ENCODE measurements at regions not wholly inside any gene's neighbourhood (a gene's known extent, or its start where the extent isn't known, plus 50 kb on each side); places are given as distances from the start of the nearest gene placed in this dataset.
"Not testable (repeated sequence)": the region's sequence is repeated elsewhere in the genome, so short reads cannot be mapped to it uniquely, and the experiment has no call there.

DNA sequence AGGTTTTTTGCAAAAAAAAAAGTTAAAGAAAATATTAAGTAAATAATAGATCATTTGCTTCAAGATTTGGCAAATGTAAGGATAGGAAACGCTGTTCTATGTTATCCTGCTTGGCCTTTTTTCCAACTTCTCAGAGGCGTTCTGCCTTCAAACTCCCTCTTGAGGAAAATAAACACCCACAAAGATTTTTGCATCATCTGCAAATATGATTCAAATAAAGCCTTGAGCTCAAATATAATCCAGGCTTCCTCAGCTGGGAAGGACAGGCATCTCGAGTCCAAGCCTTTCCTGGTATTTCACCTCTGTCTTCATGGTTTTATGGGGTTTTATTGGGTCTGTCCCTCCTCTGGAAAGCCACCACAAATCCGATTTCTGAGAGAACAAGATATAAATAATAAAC, 67.7 kb upstream of the PTPN1 start:
- DNase-seq (ENCODE audit: low read depth, low spot score): no peak
- in situ Hi-C loops (cut with HindIII; ENCODE audit: low sequenced_read_pairs): no loop called here
- TF ChIP-seq, protein P1, sequence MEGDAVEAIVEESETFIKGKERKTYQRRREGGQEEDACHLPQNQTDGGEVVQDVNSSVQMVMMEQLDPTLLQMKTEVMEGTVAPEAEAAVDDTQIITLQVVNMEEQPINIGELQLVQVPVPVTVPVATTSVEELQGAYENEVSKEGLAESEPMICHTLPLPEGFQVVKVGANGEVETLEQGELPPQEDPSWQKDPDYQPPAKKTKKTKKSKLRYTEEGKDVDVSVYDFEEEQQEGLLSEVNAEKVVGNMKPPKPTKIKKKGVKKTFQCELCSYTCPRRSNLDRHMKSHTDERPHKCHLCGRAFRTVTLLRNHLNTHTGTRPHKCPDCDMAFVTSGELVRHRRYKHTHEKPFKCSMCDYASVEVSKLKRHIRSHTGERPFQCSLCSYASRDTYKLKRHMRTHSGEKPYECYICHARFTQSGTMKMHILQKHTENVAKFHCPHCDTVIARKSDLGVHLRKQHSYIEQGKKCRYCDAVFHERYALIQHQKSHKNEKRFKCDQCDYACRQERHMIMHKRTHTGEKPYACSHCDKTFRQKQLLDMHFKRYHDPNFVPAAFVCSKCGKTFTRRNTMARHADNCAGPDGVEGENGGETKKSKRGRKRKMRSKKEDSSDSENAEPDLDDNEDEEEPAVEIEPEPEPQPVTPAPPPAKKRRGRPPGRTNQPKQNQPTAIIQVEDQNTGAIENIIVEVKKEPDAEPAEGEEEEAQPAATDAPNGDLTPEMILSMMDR (IDR thresholded peaks at IDR 0.05; ENCODE audit: low read depth, low read length): no peak
- no peak overlapping the region for H3K4me3 ChIP-seq (ENCODE audit: low read depth, low read length)

DNA sequence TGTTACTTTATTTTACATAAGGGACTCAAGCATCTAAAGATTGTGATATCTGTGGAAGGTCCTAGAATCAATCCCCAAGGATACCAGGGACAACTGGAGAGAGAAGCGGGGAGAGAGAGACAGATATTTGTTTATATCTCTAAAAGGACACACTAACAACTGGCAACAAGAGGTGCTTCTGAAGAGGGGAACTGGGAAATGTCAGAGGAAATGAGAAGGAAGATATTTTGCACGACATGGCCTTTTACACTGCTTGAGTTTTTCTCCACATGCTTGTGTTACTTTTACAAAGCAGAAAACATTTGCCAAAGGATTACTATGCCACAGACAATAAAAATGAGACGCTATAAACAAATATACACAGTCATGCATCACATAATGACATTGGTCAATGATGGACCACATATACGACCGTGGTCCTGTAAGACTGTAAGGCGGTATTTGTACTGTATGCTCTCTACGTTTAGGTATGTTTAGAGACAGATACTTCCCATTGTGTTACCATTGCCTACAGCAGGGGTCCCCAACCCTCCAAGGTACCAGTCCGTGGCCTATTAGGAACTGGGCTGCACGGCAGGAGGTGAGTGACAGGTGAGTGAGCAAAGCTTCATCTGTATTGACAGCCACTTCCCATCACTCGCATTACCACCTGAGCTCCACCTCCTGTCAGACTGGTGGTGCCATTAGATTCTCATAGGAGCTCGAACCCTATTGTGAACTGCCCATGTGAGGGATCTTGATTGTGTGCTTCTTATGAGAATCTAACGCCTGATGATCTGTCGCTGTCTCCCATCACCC, 64.6 kb upstream of the PTPN1 start:
- in situ Hi-C loops (cut with HindIII; ENCODE audit: low sequenced_read_pairs): no loop called here
- TF ChIP-seq, protein P1 (IDR thresholded peaks at IDR 0.05; ENCODE audit: low read depth, low read length): no peak
- H3K4me3 ChIP-seq (ENCODE audit: low read depth, low read length): no peak overlapping the region
- no peak for DNase-seq (ENCODE audit: low read depth, low spot score)

DNA sequence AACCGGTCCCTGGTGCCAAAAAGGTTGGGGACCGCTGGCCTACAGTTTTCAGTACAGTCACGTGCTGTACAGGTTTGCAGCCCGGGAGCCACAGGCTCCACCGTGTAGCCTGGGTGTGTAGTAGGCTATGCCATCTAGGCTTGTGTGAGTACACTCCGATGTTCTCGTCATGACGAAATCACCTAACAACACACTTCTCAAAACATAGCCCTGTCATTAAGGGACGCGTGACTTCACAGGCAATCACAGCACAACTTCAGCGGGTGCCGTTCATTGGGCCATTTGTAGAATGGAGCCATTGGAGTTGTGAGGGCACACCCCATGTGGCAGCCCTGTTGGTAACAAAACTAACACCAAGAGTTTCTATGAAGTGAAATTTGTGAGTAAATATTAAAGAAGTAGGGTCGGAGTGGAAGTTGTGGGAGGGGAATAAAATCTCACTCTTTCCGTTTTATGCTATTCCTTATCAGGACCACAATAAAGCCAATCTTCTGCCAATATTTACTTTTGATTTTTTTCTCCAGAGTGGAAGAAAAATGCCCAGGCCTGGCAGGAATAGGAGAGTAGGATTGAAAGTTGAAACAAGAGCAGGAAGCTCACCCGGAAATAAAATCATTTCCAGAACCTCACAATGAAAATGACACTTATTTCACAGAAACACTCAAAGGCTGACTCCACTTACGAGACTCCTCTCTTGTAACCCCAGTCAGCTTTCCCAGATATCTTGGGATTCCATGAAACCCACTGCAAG, 63.7 kb upstream of the PTPN1 start:
- TF ChIP-seq, protein P1 (IDR thresholded peaks at IDR 0.05; ENCODE audit: low read depth, low read length): no peak
- in situ Hi-C loops (cut with HindIII; ENCODE audit: low sequenced_read_pairs): no loop called here
- no peak for DNase-seq (ENCODE audit: low read depth, low spot score)
- H3K4me3 ChIP-seq (ENCODE audit: low read depth, low read length): no peak overlapping the region

DNA sequence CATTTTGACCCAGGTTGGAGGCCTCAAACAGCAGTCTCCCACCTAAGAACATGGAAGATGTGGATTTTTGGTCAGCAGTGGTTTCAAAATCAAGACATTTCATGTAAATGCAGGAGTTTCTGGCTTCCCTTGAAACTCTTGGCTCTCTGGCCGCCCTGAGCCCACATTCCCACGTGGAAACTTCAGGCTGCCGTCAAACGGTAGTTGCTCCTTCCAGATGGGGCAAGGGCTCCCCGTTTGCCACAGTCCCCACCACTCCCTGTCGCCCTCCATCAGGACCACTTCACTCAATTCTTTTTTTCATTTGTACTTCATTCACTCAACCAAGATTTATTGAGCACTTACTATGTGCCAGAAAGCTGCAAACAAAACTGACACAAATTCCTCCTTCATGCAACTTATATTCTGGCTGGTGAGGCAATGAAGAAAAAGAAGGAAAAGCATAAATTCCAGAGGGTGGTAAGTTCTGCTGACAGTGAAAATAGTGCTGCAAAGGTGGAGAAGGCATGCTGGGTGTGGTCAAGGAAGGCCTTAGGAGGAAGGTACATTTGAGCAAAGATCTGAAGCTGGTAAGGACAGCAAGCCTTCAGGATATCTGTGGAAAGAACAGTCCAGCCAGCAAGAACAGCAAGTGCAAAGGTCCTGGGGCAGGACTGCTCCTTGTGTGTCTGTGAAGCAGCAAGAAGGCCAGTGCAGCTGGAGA, 62.9 kb upstream of the PTPN1 start:
- TF ChIP-seq, protein P1 (IDR thresholded peaks at IDR 0.05; ENCODE audit: low read depth, low read length): no peak
- in situ Hi-C loops (cut with HindIII; ENCODE audit: low sequenced_read_pairs): no loop called here
- no peak for DNase-seq (ENCODE audit: low read depth, low spot score)
- H3K4me3 ChIP-seq (ENCODE audit: low read depth, low read length): no peak overlapping the region

DNA sequence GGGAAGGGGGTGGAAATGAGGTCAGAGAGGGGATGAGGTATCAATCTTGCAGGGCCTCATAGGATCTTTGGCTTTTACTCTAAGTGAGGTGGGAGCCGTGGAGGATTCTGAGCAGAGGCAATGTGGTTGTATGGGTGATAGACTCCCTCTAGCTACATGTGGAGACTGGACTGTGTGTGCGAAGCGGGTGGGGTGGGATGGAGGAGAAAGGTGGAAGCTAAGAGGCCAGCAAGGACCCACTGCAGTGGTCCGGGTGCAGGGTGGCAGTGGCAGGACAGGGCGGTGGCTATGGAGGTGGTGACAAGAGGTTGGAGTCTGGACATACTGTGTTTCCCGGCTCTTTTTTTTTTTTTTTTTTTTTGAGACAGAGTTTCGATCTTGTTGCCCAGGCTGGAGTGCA, 62.4 kb upstream of the PTPN1 start:
- H3K4me3 ChIP-seq (ENCODE audit: low read depth, low read length): no peak overlapping the region
- TF ChIP-seq, protein P1 (IDR thresholded peaks at IDR 0.05; ENCODE audit: low read depth, low read length): no peak
- in situ Hi-C loops (cut with HindIII; ENCODE audit: low sequenced_read_pairs): no loop called here
- no peak for DNase-seq (ENCODE audit: low read depth, low spot score)

DNA sequence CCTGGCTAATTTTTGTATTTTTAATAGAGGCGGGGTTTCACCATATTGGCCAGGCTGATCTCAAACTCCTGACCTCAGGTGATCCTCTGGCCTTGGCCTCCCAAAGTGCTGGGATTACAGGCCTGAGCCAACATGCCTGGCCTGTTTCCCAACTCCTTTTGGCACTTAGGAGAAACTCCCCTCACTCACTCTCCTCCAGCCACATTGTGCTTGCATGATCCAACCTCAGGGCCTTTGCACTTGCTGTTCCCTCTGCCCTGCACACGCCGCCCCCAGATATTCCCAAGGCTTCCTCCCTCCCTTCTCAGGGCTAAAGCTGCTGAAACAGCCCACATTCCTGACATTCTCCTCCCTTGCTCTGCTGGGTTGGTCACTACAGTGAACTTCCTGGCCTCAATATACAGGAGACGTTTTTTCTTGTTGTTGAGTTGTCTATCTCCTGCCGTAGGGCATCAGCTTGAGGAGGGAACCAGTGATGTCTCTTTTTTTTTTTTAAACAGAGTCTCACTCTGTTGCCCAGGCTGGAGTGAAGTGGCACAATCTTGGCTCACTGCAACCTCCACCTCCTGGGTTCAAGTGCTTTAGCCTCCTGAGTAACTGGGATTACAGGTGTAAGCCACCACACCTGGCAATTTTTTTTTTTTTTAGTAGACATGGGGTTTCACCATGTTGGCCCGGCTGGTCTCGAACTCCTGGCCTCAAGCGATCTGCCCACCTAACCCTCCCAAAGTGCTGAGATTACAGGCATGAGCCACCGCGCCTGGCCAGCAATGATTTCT, 61.4 kb upstream of the PTPN1 start:
- in situ Hi-C loops (cut with HindIII; ENCODE audit: low sequenced_read_pairs); DNase-seq (ENCODE audit: low read depth, low spot score); H3K4me3 ChIP-seq (ENCODE audit: low read depth, low read length): not testable (repeated sequence)

All from astrocyte of the spinal cord (primary cell).